Hematopoietic multipotent progenitor cell (in vitro differentiated cells): ENCODE measurements at regions not wholly inside any gene's neighbourhood (a gene's known extent, or its start where the extent isn't known, plus 50 kb on each side); places are given as distances from the start of the nearest gene placed in this dataset.

ENCODE experiments used
- DNase-seq, 3 donors: peaks; one replicate each; pipeline ENCODE4 v3.0.0-alpha.2; 2011 to 2015; ENCODE audit warnings: low read depth in 2 of 3, low spot score in 2 of 3

GRCh38 chr1:38273196-38273804 is 226.7 kb upstream of the POU3F1 start:
- no peak for DNase-seq

DNA sequence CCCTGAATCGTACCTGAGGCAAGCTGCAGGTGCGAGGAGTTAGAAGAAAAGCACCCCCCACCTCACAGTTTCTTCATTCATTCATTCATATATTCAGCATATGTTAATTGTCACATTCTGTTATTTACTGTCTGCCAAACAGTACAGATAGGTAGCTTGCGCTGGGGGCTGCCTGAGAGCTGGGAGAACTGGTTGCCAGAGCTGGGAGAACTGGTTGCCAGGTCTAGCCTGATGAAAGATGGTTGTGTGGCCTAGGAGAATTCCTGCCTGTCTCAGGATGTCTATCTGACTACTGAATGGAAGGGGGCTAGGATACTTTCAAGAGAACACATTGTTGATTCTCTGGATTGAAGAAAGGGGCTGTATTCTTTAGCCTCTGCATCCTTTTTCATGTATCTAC is 225.9 kb upstream of the POU3F1 start:
- DNase-seq: no peak

DNA sequence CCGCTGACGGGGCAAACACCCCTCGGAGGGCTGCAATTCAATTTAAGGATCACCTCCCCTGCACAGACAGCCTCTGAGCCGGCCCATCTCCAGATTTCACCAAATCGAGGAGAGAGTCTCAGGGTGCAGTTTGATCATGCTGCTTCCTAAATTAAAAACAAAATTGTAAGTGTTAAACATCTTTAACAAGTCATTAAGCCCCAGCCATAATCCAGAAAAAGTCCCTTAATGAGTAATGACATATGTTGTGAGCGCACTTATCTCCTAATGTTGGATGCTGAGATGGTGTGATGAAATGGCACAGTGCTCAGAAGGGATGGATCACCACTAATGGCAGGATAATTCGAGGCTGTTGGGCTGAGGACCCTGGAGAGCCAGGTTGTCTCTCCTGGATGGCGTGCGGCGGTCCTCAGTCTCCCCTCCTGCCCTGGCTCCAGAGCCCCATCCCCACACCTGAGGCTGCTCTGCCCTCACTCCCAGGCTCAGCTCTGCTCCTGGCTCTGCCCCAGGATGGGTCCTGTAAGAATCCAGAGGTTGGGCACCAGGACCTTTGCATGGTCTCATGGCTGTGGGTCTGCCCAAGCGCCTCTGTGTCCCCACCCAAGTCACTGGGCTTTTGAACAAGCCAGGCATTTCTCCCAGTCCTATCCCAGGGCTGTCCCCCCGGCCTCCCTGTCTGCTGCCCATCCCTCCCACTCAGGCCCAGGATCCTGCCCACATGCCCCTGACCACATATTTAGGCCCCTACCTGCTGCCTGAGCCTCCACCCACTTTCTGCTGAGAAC is 224.4 kb upstream of the POU3F1 start:
- no peak for DNase-seq

DNA sequence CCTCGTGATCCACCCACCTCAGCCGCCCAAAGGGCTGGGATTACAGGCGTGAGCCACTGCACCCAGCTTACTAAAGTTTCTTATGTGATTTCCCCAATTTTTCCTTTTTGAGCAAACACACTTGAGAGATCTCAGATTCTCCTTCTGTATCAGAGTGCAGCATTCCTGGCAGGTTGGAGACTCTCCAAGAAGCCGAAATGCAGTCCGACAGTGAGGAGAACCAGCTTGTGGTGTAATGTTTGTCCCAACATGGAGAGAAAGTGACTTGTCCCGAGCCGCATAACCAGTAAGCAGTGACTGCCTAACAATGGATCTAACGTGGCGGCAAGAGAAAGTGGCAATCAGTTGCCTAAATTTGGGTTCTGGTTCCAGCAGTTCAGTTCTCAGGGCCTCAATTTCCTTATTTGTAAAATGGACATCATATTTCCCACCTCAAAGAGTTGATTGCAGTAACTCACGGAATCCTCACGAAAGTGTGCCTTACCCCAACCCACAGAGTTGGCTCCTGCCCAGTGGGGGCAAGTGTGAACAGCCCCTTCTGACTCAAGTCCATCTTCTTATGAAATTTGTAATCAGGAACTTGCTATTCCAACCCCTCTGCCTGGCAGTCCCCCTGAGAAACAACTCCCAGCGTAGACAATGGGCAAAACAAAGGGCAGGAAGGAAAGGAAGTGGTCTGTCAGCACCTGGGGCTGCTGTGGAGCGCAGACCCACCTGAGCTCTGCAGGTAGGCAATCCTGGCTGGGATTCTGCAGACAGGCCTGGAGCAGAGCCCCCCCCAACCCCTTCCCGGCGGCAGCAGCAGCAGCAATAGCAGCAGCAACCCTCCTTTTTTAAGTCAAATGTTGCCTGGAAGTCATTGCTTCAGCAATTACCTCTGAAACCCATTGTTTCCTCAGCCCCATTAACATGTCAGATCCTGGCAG is 223.6 kb upstream of the POU3F1 start:
- DNase-seq: no peak

DNA sequence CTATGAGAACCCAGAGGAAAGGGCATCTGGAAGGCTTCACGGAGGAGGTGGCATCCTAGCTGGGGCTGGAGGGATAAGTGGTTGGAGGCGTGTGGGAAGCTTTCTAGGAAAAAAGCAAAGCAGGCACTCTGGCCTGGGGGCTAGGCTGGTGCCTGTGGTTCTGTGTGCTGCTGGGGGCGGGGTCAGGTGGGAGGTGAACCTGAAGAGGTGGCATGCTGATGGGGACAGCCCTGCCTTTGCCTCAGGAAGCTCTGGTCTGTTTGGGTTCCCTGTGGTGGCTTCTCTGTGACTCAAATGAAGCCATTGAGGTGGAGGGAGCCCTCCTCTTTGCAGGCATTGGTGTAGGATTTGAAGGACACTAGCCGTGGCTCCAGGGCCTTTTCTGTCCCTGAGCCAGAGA is 221.6 kb upstream of the POU3F1 start:
- no peak for DNase-seq

DNA sequence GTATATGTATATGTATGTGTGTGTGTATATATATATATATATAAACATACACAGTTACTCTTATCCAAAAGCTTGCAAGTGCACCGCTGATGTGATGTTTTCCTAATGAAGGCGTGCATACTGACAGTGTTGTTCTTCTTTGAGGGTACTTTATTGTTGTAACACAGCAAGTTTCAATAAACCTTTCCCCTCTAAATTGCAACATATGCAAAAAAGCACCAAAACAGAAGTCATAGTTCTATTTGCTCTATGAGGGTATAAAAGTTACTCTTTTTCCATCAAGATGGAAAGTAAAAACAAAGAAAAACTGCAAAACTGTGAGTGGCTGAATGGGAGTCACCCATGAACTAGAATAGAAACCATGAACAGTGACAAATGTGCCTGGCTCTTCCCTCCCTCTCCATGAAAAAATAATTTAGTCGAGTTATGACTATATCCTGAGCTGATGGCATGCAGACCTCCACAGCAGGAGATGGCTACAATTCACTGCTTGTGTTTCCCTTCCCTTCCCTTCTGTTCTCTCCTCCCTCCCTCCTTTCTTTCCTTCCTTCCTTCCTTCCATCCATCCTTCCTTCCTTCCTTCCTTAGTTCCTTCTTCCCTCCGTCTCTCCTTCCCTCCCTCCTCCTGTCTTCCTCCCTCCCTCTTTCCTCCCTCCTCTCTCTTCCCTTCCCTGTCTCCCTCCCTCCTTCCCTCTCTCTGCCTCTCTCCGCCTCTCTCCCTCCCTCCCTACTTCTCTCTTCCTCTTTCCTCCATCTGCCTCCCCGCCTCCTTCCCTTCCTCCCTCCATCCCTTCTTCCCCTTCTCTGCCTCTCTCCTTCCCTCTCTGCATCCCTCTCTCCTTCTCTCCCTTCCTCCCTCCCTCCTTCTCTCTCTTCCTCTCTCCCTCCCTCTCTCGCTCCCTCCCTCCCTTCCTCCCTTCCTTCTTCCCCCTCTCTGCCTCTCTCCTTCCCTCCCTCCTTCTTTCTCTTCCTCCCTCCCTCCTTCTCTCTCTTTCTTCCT is 220.7 kb upstream of the POU3F1 start:
- DNase-seq: no peak

GRCh38 chr1:38266197-38266520 is 219.6 kb upstream of the POU3F1 start:
- DNase-seq: no peak

DNA sequence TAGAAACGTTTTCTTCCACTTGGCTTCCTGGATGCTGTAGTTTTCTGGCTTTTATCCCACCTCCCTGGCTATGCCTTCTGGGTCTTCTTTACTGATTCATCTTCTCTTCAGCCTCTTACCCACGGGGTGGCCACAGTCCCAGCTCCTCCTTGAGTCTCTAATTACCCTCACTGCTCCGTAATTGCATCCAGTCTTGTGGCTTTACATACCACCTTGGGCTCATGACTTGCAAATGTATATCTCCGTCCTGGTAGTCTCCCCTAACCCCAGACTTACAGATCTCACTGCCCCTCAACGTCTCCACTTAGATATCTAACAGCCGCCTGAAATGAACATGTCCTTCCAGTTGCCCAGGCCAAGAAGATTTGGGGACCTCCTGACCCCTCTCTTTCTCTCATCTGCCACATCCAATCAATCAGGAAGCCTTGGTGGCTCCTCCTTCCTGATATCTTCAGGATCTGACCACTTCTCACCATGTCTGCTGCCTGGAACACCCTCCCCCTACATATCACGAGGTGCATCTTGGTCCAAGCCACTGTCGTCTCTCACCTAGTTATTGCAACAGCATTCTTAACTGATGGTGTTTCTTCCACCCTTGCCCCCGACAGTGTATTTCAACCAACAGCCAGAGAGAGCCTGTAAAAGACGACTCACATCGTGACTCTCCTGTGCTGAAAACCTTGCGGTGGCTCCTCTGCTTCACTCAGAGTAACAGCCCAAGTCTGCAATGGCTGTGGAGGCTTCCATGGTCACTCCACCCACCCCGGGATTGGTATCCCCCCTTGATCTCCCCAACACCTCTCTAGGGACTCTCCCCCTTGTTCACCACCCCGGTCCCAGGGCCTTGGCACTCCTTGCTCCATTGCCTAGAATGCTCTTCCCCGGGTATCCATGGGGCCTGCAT is 219.0 kb upstream of the POU3F1 start:
- DNase-seq: no peak

DNA sequence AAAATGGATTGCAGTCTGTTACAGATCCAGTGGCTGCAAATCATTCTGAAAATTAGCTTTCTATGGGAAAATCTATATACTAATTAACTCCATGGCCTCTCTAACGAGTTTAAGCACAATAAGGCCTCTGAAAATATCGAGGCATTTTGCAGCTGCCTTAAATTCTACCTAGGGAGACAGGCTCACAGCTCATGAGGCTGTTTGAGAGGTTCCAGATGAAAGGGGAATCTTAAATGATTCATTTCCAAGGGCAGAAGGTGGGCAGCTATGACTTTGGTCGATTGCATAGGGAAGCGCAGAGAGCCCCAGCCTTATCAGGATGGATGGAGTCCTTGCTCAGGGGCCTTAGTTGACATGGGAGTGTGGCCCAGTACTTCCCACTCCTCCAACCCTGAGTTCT is 216.8 kb upstream of the POU3F1 start:
- DNase-seq: no peak

- DNase-seq: no peak
Measured at GRCh38 chr1:38261574-38261973, 215.0 kb upstream of the POU3F1 start.

DNA sequence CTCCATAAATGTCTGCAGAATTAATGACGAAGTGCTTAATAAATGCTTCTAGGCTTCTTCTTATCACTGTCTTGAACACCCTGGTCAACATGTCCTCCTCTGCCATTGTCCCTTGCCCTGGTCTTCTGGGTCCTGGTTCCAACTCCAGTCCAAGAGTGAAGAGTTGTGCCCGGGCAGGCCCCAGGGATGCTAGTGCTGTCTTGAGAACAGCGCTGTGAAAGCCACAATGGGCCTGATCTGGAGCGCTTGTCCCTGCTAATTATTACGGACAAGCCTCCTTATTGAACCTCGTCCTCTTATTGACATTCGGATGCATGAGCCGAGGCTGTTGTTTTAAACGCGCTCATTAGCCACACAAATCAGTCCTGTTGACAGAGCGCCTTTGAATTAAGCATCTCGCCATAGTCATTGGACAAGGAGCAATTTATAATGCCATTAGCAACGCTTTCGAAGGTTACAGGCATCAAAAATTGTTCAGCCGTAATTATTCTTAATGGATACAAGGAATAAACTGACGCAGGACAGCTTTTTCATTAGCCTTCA is 211.6 kb upstream of the POU3F1 start:
- no peak for DNase-seq

DNA sequence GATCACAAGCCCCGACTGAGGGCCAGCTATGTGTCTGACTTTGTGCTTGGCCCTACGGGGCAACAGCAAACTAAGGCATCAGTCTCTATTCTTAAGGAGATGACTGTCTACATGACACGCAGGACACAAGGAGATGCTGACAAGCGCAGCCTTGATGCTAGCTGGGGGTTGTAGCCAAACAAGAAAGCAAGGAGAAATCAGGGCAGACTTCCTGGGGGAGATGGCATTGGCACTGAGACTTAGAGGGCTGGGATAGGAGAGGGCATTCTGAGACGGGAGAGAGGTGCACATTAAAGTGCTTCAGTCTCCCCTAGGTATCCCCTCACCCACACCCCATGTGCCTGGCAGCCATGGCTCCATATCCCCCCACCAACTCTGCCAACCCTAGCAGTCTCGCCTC is 210.8 kb upstream of the POU3F1 start:
- no peak for DNase-seq

DNA sequence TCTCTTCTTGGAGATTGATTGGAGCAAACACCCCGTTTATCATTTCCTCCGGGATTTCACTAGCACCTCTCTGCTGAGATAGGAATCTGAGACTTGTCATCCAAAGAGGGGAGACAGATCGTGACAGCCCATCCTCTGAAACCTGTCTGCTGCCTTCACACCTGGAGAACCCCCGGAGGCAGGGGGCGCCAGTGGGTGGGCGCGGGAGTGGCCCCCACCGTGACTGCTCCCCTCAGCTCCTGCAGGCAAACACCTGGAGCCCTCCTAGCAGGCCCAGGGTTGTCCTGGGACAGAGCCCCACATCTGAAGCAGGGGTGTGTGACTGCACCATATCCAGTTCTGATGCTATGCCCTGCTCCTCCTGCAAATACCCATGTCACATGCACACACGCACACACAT is 209.5 kb upstream of the POU3F1 start:
- DNase-seq: no peak

GRCh38 chr1:38253314-38253713 is 206.7 kb upstream of the POU3F1 start:
- DNase-seq: no peak

GRCh38 chr1:38250356-38250755 is 203.8 kb upstream of the POU3F1 start:
- no peak for DNase-seq

DNA sequence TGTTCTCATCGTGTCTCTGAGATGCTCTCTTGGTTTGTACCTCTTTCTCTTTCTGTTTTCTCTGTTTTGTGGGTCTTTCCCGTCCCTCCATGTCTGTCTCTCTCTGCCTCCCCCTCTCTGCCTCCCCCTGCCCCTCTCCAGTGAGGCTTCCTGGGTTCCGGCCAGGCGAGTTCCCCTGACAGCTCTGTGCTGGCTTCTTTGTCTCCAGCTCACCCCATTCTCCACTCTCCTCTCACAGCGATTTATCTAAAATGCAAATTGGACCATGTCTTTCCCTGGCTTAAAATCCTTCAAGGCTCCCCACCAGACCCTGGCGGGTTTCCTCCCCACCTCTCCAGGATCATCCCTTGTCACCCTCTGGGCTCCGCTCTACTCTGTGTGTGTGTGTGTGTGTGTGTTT is 202.4 kb upstream of the POU3F1 start:
- no peak for DNase-seq

DNA sequence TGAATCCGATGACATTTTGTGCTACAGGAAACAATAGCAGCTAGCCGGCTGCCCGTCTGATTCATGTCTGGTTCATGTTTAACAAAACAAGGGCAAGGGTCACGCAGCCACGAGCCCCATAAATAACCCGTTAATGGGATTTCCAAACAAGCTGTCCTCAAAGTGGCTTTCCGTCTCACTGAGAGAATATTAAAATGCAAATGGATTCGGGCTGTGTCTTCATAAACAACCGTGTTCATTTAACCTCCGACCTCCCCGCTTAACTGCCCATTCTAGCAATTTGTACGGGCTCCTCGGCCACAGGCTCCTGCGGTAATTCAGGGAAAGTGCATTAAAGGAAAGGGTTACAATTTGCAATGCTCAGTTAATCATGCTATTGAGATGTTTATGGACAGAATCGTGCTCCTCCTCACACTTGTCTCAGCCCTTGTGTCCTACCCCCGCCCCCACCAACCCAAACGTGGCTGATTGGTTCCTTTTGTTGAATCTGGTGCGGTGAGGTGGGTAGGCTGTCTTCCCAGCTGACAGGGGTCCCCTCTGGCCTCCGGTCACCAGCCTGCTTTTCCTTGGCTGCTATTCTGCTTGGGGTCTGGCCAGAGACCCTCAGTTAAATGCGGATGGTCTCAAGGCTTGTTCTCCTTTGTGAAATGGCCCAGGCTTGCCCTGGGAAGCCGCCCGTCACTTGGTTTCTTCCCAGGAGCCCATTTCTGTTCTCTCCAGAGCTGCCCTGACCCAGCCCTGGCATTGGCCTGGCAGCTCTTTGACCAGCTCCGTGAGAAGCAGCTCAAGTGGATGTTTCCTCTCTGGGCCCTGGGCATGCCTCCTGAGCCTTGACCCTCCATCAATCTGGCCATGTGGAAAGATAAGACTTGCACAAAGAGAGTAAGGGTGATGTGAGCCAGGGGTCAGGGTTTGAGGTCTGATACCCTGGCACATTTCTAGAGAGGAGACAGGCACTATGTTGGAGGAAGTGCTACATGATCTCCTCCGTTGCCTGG is 200.7 kb upstream of the POU3F1 start:
- DNase-seq: no peak
